ENCODE measurements at regions not wholly inside any gene's neighbourhood (a gene's known extent, or its start where the extent isn't known, plus 50 kb on each side); places are given as distances from the start of the nearest gene placed in this dataset.

DNA sequence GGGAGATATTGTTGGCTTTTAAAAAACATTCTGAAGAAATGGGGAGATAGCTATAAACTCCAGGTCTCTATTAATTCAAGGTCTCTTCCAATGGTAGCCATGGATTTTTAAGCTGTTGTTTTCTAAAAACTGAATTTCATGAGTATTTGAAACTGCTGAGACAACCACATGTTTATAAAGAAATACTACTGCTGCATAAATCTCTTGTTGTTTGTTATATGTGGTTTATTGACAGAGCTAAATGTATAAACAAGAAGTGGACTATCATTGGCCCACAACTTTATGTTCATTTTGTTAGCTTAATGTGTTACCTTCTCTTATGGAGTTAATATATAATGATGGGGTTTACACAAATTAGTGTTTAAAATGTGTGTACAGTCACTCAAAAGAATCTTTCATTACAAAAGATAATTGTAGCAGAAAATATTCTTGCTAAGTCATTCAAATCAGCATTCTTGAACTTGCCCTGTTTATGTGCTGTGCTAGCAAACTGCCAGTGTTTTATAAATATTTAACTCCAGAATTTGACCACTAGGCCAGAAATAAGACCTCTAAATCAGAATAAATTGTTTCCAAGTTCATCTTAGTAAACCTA lies 242.1 kb downstream of the TMX3 start:
- Mint-ChIP-seq H3K9me3 (ENCODE audit: unreplicated experiment) (no peaks in the 10 kb centered on the region), H3K36me3 (ENCODE audit: low read depth, unreplicated experiment) (no peaks in the 10 kb centered on the region), H3K27me3 (ENCODE audit: unreplicated experiment) (no peaks in the 10 kb centered on the region), H3K27ac (ENCODE audit: unreplicated experiment) (no peak overlapping the region), H3K4me1 (ENCODE audit: unreplicated experiment) (peaks cover 3% of the 10 kb centered on the region), H3K4me3 (ENCODE audit: unreplicated experiment) (no peak overlapping the region)
- no peak for DNase-seq (ENCODE audit: low spot score)
- TF ChIP-seq, protein P1, sequence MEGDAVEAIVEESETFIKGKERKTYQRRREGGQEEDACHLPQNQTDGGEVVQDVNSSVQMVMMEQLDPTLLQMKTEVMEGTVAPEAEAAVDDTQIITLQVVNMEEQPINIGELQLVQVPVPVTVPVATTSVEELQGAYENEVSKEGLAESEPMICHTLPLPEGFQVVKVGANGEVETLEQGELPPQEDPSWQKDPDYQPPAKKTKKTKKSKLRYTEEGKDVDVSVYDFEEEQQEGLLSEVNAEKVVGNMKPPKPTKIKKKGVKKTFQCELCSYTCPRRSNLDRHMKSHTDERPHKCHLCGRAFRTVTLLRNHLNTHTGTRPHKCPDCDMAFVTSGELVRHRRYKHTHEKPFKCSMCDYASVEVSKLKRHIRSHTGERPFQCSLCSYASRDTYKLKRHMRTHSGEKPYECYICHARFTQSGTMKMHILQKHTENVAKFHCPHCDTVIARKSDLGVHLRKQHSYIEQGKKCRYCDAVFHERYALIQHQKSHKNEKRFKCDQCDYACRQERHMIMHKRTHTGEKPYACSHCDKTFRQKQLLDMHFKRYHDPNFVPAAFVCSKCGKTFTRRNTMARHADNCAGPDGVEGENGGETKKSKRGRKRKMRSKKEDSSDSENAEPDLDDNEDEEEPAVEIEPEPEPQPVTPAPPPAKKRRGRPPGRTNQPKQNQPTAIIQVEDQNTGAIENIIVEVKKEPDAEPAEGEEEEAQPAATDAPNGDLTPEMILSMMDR (IDR thresholded peaks at IDR 0.05; ENCODE audit: unreplicated experiment), result no peak

DNA sequence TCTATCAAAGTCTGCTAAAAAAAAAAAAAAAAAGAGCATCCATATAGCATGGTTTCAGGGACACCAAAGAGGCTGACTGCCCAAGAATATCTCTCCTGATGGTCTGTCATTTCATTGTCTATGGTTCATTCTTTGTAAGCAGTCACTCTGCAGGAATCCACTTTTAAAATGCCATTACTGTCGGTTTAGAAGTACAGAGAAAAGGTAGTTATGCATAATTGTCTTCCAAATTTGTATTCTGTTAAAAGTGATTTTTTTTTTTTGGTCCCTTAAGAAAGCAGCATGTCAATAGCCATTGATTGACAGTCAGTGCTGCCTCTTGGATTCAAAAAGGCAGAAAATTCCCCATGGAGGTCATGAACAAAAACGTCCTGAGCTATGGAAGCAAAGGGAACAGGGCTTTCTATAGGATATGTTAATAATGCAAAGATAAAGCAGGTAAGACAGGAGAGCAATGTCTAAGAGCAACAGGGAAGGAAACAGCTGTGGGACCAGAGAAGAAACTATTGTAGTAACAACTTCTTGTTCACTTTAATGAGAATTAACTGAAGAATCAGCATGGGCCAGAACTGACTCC lies 245.8 kb downstream of the TMX3 start:
- H3K27ac Mint-ChIP-seq (ENCODE audit: unreplicated experiment), result no peak overlapping the region
- no peaks in the 10 kb centered on the region for H3K36me3 Mint-ChIP-seq (ENCODE audit: low read depth, unreplicated experiment)
- TF ChIP-seq, protein P1 (IDR thresholded peaks at IDR 0.05; ENCODE audit: unreplicated experiment), result no peak
- DNase-seq (ENCODE audit: low spot score), result no peak
- H3K4me3 Mint-ChIP-seq (ENCODE audit: unreplicated experiment), result no peak overlapping the region
- no peaks in the 10 kb centered on the region for H3K27me3 Mint-ChIP-seq (ENCODE audit: unreplicated experiment)
- no peaks in the 10 kb centered on the region for H3K9me3 Mint-ChIP-seq (ENCODE audit: unreplicated experiment)
- H3K4me1 Mint-ChIP-seq (ENCODE audit: unreplicated experiment), result peaks cover 3% of the 10 kb centered on the region

DNA sequence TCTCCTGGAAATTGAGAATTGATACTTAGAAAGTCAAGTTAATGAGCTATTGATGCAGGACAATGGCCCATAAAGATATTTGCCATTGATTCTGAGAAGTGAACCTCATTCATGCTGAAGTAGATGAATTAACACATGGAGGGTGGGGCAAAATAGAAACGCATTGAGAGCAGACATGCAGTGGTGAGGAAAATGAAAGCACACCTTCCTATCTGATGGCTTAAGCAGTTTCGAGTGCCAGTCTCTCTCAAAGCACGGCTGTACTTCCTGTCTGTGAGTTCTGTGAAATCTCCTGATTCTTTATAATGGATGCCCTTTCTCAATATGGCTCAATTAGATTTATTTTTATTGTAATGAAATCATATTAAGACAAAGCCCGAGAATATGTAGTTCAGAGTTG lies 247.0 kb downstream of the TMX3 start:
- no peaks in the 10 kb centered on the region for H3K9me3 Mint-ChIP-seq (ENCODE audit: unreplicated experiment)
- H3K27ac Mint-ChIP-seq (ENCODE audit: unreplicated experiment), result no peak overlapping the region
- H3K4me1 Mint-ChIP-seq (ENCODE audit: unreplicated experiment), result peaks cover 3% of the 10 kb centered on the region
- H3K27me3 Mint-ChIP-seq (ENCODE audit: unreplicated experiment), result no peaks in the 10 kb centered on the region
- no peak overlapping the region for H3K4me3 Mint-ChIP-seq (ENCODE audit: unreplicated experiment)
- TF ChIP-seq, protein P1 (IDR thresholded peaks at IDR 0.05; ENCODE audit: unreplicated experiment), result no peak
- H3K36me3 Mint-ChIP-seq (ENCODE audit: low read depth, unreplicated experiment), result no peaks in the 10 kb centered on the region
- no peak for DNase-seq (ENCODE audit: low spot score)

DNA sequence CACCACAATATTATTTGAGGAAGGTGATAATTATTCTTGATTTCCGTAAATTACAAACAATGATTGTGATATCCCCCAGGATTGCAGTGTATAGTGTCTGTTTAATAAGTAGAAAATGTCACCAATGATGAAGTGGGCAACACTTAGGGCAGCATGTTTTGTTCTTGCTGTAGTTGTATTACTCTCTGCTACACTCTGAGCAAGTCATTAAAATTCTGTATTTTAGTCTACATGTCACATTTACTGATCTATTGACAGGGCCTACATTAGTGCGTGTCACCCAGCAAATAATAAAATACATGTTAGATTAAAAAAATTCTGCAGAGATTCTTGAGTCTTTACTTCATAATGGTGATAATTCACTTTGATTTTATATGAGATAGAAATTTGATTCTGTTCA lies 247.6 kb downstream of the TMX3 start:
- Mint-ChIP-seq H3K9me3 (ENCODE audit: unreplicated experiment) (no peaks in the 10 kb centered on the region), H3K27ac (ENCODE audit: unreplicated experiment) (no peak overlapping the region), H3K4me3 (ENCODE audit: unreplicated experiment) (no peak overlapping the region), H3K36me3 (ENCODE audit: low read depth, unreplicated experiment) (no peaks in the 10 kb centered on the region), H3K4me1 (ENCODE audit: unreplicated experiment) (peaks cover 3% of the 10 kb centered on the region), H3K27me3 (ENCODE audit: unreplicated experiment) (no peaks in the 10 kb centered on the region)
- DNase-seq (ENCODE audit: low spot score), result no peak
- TF ChIP-seq, protein P1 (IDR thresholded peaks at IDR 0.05; ENCODE audit: unreplicated experiment), result no peak

DNA sequence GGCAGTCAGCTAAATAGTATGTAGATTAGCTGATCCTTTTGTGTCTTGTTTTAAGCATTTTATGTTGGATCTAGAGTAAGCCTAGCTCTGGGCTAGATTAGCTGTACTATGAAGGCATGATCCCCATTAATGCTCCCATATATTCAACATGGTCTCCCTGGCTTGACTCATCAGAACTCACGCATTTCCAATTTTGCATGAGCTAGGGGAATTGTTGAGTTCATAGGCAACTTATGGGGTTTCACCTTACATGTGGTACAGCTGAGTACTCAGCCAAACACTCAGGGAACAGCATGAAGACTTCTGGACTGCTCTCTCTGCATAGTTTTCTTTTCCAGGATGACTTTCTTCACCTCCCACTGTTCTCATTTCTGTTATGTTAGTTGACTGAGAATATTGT lies 248.2 kb downstream of the TMX3 start:
- H3K4me3 Mint-ChIP-seq (ENCODE audit: unreplicated experiment), result no peak overlapping the region
- H3K27ac Mint-ChIP-seq (ENCODE audit: unreplicated experiment), result no peak overlapping the region

More for the DNA sequence above, 248.2 kb downstream of the TMX3 start:
- Mint-ChIP-seq H3K27me3 (ENCODE audit: unreplicated experiment) (no peaks in the 10 kb centered on the region), H3K36me3 (ENCODE audit: low read depth, unreplicated experiment) (no peaks in the 10 kb centered on the region), H3K4me1 (ENCODE audit: unreplicated experiment) (peaks cover 3% of the 10 kb centered on the region), H3K9me3 (ENCODE audit: unreplicated experiment) (no peaks in the 10 kb centered on the region)
- TF ChIP-seq, protein P1 (IDR thresholded peaks at IDR 0.05; ENCODE audit: unreplicated experiment), result no peak
- no peak for DNase-seq (ENCODE audit: low spot score)
